SH-SY5Y (cell line): ENCODE measurements at regions not wholly inside any gene's neighbourhood (a gene's known extent, or its start where the extent isn't known, plus 50 kb on each side); places are given as distances from the start of the nearest gene placed in this dataset.

Experiments used
- GATA2 ChIP-seq: IDR thresholded peaks from 2 replicates; pipeline ENCODE4 v1.6.1; 2011; ENCODE audit warnings: mild to moderate bottlenecking, low read depth, low read length
- GATA3 ChIP-seq: IDR thresholded peaks from 2 replicates; pipeline ENCODE4 v1.6.1; 2011; ENCODE audit warnings: low read depth, mild to moderate bottlenecking, low read length, moderate library complexity

- TF ChIP-seq GATA2 (no peak), GATA3 (no peak)
These were observed 66.3 kb upstream of the LRRTM4 start for GRCh38 chr2:77588438-77588837.
